ENCODE measurements at regions not wholly inside any gene's neighbourhood (a gene's known extent, or its start where the extent isn't known, plus 50 kb on each side); places are given as distances from the start of the nearest gene placed in this dataset.
"Not testable (repeated sequence)": the region's sequence is repeated elsewhere in the genome, so short reads cannot be mapped to it uniquely, and the experiment has no call there.

GRCh38 chr1:99361406-99361805 is 97.1 kb downstream of the PLPPR4 start:
- no peak for DNase-seq

- DNase-seq = no peak
These were observed 99.2 kb downstream of the PLPPR4 start for GRCh38 chr1:99363531-99363930.

- DNase-seq = no peak
These were observed 100.8 kb downstream of the PLPPR4 start for GRCh38 chr1:99365141-99365540.

- no peak for DNase-seq
These were observed 101.3 kb downstream of the PLPPR4 start for GRCh38 chr1:99365545-99365944.

- no peak for DNase-seq
These were observed 104.9 kb downstream of the PLPPR4 start for GRCh38 chr1:99369154-99369553.

- no peak for DNase-seq
These were observed 106.2 kb downstream of the PLPPR4 start for GRCh38 chr1:99370476-99370875.

- DNase-seq = no peak
These were observed 107.1 kb downstream of the PLPPR4 start for GRCh38 chr1:99371413-99371812.

GRCh38 chr1:99374109-99374508 is 109.8 kb downstream of the PLPPR4 start:
- no peak for DNase-seq

- DNase-seq = not testable (repeated sequence)
These were observed 110.4 kb downstream of the PLPPR4 start for GRCh38 chr1:99374693-99375092.

GRCh38 chr1:99384021-99384420 is 119.7 kb downstream of the PLPPR4 start:
- no peak for DNase-seq

- no peak for DNase-seq
These were observed 121.6 kb downstream of the PLPPR4 start for GRCh38 chr1:99385852-99386251.

GRCh38 chr1:99396389-99396788 is 132.1 kb downstream of the PLPPR4 start:
- DNase-seq = no peak

- DNase-seq = no peak
These were observed 132.7 kb downstream of the PLPPR4 start for GRCh38 chr1:99397029-99397428.

- no peak for DNase-seq
These were observed 133.6 kb downstream of the PLPPR4 start for GRCh38 chr1:99397863-99398262.

GRCh38 chr1:99401556-99401955 is 137.3 kb downstream of the PLPPR4 start:
- DNase-seq = not testable (repeated sequence)

- not testable (repeated sequence) for DNase-seq
These were observed 140.1 kb downstream of the PLPPR4 start for GRCh38 chr1:99404399-99404798.

- not testable (repeated sequence) for DNase-seq
These were observed 141.0 kb downstream of the PLPPR4 start for GRCh38 chr1:99405325-99405724.

GRCh38 chr1:99407018-99407417 is 142.7 kb downstream of the PLPPR4 start:
- no peak for DNase-seq

GRCh38 chr1:99424087-99424486 is 159.8 kb downstream of the PLPPR4 start:
- DNase-seq = no peak

GRCh38 chr1:99429754-99430153 is 165.5 kb downstream of the PLPPR4 start:
- DNase-seq = no peak

- no peak for DNase-seq
These were observed 174.5 kb downstream of the PLPPR4 start for GRCh38 chr1:99438656-99439230.

GRCh38 chr1:99439433-99440075 is 175.3 kb downstream of the PLPPR4 start:
- no peak for DNase-seq

GRCh38 chr1:99441299-99442095 is 177.2 kb downstream of the PLPPR4 start:
- no peak for DNase-seq
